ENCODE measurements at regions not wholly inside any gene's neighbourhood (a gene's known extent, or its start where the extent isn't known, plus 50 kb on each side); places are given as distances from the start of the nearest gene placed in this dataset.
"Not testable (repeated sequence)": the region's sequence is repeated elsewhere in the genome, so short reads cannot be mapped to it uniquely, and the experiment has no call there.

GRCh38 chr6:167690931-167691330, 135.8 kb upstream of the AFDN start:
- Histone ChIP-seq H3K79me2 (replicated peaks; ENCODE audit: insufficient read depth, low read length) (no peaks in the 10 kb centered on the region), H3K9me2 (ENCODE audit: insufficient read depth, low read length) (no peaks in the 10 kb centered on the region), H3F3A (ENCODE audit: insufficient read depth, low read length, poor library complexity, severe bottlenecking) (no peaks in the 10 kb centered on the region), H3K9ac (ENCODE audit: low read length) (no peak overlapping the region), H3K27me3 (ENCODE audit: insufficient read depth, low read depth, low read length) (no peaks in the 10 kb centered on the region), H2AFZ (ENCODE audit: low read depth, low read length) (no peak overlapping the region), H3K9me3 (ENCODE audit: low read length) (no peaks in the 10 kb centered on the region), H3K36me3 (ENCODE audit: insufficient read depth, low read length) (no peaks in the 10 kb centered on the region), H4K20me1 (ENCODE audit: insufficient read depth) (no peaks in the 10 kb centered on the region), H3K27ac (ENCODE audit: low read length) (no peak overlapping the region), H3K4me3 (ENCODE audit: low read length) (no peak overlapping the region), H3K4me2 (ENCODE audit: low read length) (no peak overlapping the region)
- TF ChIP-seq CTCF (IDR thresholded peaks at IDR 0.05; ENCODE audit: poor library complexity, severe bottlenecking) (no peak), MXI1 (conservative IDR thresholded peaks at IDR 0.05; ENCODE audit: poor library complexity, severe bottlenecking) (no peak), EP300 (conservative IDR thresholded peaks at IDR 0.05; ENCODE audit: poor library complexity, severe bottlenecking) (no peak), EZH2 (IDR thresholded peaks at IDR 0.05; ENCODE audit: borderline replicate concordance, insufficient read depth, low read length, poor library complexity, severe bottlenecking) (no peak), REST (IDR thresholded peaks at IDR 0.05; ENCODE audit: borderline replicate concordance) (no peak), RAD21 (conservative IDR thresholded peaks at IDR 0.05) (no peak), TAF1 (IDR thresholded peaks at IDR 0.05; ENCODE audit: low read depth) (no peak), POLR2AphosphoS5 (IDR thresholded peaks at IDR 0.05) (no peak), SMC3 (conservative IDR thresholded peaks at IDR 0.05; ENCODE audit: poor library complexity) (no peak)

GRCh38 chr6:167691533-167692312, 135.0 kb upstream of the AFDN start:
- Histone ChIP-seq H3K79me2 (replicated peaks; ENCODE audit: insufficient read depth, low read length) (no peaks in the 10 kb centered on the region), H2AFZ (ENCODE audit: low read depth, low read length) (no peak overlapping the region), H3K9me3 (ENCODE audit: low read length) (no peaks in the 10 kb centered on the region), H3K27ac (ENCODE audit: low read length) (no peak overlapping the region), H3K9ac (ENCODE audit: low read length) (no peak overlapping the region), H3K4me3 (ENCODE audit: low read length) (no peak overlapping the region), H3K4me2 (ENCODE audit: low read length) (no peak overlapping the region), H3K36me3 (ENCODE audit: insufficient read depth, low read length) (no peaks in the 10 kb centered on the region), H3K27me3 (ENCODE audit: insufficient read depth, low read depth, low read length) (no peaks in the 10 kb centered on the region), H3K9me2 (ENCODE audit: insufficient read depth, low read length) (no peaks in the 10 kb centered on the region), H4K20me1 (ENCODE audit: insufficient read depth) (no peaks in the 10 kb centered on the region), H3F3A (ENCODE audit: insufficient read depth, low read length, poor library complexity, severe bottlenecking) (no peaks in the 10 kb centered on the region)
- TF ChIP-seq EZH2 (IDR thresholded peaks at IDR 0.05; ENCODE audit: borderline replicate concordance, insufficient read depth, low read length, poor library complexity, severe bottlenecking): no peak
- TF ChIP-seq POLR2AphosphoS5 (IDR thresholded peaks at IDR 0.05): no peak
- no peak for TF ChIP-seq TAF1 (IDR thresholded peaks at IDR 0.05; ENCODE audit: low read depth)
- TF ChIP-seq REST (IDR thresholded peaks at IDR 0.05; ENCODE audit: borderline replicate concordance): no peak
- TF ChIP-seq SMC3 (conservative IDR thresholded peaks at IDR 0.05; ENCODE audit: poor library complexity): no peak
- TF ChIP-seq RAD21 (conservative IDR thresholded peaks at IDR 0.05): no peak
- TF ChIP-seq EP300 (conservative IDR thresholded peaks at IDR 0.05; ENCODE audit: poor library complexity, severe bottlenecking): no peak
- TF ChIP-seq MXI1 (conservative IDR thresholded peaks at IDR 0.05; ENCODE audit: poor library complexity, severe bottlenecking): no peak
- no peak for TF ChIP-seq CTCF (IDR thresholded peaks at IDR 0.05; ENCODE audit: poor library complexity, severe bottlenecking)

GRCh38 chr6:167693478-167693877, 133.2 kb upstream of the AFDN start:
- H2AFZ ChIP-seq (ENCODE audit: low read depth, low read length); H3K4me3 ChIP-seq (ENCODE audit: low read length); H3F3A ChIP-seq (ENCODE audit: insufficient read depth, low read length, poor library complexity, severe bottlenecking); H3K36me3 ChIP-seq (ENCODE audit: insufficient read depth, low read length); H3K27ac ChIP-seq (ENCODE audit: low read length); H4K20me1 ChIP-seq (ENCODE audit: insufficient read depth); H3K9ac ChIP-seq (ENCODE audit: low read length); H3K9me2 ChIP-seq (ENCODE audit: insufficient read depth, low read length); H3K27me3 ChIP-seq (ENCODE audit: insufficient read depth, low read depth, low read length); H3K9me3 ChIP-seq (ENCODE audit: low read length); H3K4me2 ChIP-seq (ENCODE audit: low read length); H3K79me2 ChIP-seq (replicated peaks; ENCODE audit: insufficient read depth, low read length): not testable (repeated sequence)
